Colonic mucosa (tissue), 4 donors: ENCODE measurements at regions not wholly inside any gene's neighbourhood (a gene's known extent, or its start where the extent isn't known, plus 50 kb on each side); places are given as distances from the start of the nearest gene placed in this dataset.

Experiments used
- DNase-seq: peaks from one replicate; pipeline ENCODE4 v3.0.0-alpha.2; 2020
- H3K27ac ChIP-seq: fragments of 200-600 bp; one replicate; pipeline ENCODE4 v1.8.0; 2021
- H3K27me3 ChIP-seq: fragments of 200-600 bp; one replicate; pipeline ENCODE4 v1.8.0; 2021
- H3K36me3 ChIP-seq: fragments of 200-600 bp; one replicate; pipeline ENCODE4 v1.8.0; 2021
- H3K4me1 ChIP-seq: fragments of 200-600 bp; one replicate; pipeline ENCODE4 v1.8.0; 2021; ENCODE audit warnings: mild to moderate bottlenecking
- H3K4me3 ChIP-seq: fragments of 200-600 bp; one replicate; pipeline ENCODE4 v1.8.0; 2021
- H3K9ac ChIP-seq, 2 donors: one replicate each; pipeline ENCODE4 v1.7.0; 2013; ENCODE audit warnings: control low read depth in 2 of 2, low read depth in 2 of 2, low read length in 2 of 2
- H3K9me3 ChIP-seq: fragments of 200-600 bp; one replicate; pipeline ENCODE4 v1.8.0; 2021
- intact Hi-C: fragments of 100-400 bp; cut with DNase I; formaldehyde crosslinking; loops from one replicate; pipeline ENCODE4 v1.14.1; 2022
- TF ChIP-seq, protein P1 (sequence below): fragments of 200-600 bp; IDR thresholded peaks from one replicate; pipeline ENCODE4 v1.8.0; 2022; ENCODE audit warnings: antibody characterized with exemption, mild to moderate bottlenecking
- donor health status: healthy.
- donor health status: DM: no; HTN: no; CAD: no.
- donor health status: DM: no; HTN: no; CAD: no.

DNA sequence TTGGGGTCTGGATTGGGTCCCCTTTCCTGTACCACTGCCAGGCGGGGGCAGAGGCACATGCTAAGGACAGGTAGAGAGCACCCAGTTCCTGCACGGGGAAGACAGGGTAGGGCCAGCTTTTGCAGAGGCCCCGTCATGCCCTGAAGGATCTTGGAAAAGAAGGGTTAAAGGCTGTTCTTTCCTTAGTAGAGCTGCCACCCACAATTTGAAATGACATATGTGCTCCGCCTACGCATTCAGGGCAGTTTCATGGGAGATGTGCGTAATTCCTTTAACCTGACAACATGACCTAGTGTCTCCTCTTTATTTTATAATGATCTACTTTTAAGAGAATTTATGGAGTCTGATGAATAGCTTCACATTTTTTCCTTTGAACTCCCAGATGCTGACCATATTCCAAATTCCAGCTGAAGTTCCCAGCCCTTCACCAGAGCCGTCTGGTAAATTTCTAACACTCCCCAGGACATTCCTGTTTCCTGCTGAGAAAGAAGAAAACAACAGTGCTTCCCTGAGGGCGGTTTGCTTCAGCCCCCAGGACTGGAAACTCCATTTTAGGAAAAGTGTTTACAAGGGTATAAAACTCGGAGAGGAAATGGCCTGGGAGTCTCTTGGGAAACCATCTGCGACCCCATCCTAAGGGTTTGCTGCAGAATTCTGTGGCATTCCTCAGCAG is 58.9 kb upstream of the PLEKHG3 start:
- intact Hi-C loops = no loop called here
- no peak overlapping the region for H3K4me3 ChIP-seq
- TF ChIP-seq, protein P1, sequence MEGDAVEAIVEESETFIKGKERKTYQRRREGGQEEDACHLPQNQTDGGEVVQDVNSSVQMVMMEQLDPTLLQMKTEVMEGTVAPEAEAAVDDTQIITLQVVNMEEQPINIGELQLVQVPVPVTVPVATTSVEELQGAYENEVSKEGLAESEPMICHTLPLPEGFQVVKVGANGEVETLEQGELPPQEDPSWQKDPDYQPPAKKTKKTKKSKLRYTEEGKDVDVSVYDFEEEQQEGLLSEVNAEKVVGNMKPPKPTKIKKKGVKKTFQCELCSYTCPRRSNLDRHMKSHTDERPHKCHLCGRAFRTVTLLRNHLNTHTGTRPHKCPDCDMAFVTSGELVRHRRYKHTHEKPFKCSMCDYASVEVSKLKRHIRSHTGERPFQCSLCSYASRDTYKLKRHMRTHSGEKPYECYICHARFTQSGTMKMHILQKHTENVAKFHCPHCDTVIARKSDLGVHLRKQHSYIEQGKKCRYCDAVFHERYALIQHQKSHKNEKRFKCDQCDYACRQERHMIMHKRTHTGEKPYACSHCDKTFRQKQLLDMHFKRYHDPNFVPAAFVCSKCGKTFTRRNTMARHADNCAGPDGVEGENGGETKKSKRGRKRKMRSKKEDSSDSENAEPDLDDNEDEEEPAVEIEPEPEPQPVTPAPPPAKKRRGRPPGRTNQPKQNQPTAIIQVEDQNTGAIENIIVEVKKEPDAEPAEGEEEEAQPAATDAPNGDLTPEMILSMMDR = no peak
- no peak overlapping the region for H3K9ac ChIP-seq
- no peak overlapping the region for H3K27ac ChIP-seq
- no peaks in the 10 kb centered on the region for H3K36me3 ChIP-seq
- H3K4me1 ChIP-seq = no peaks in the 10 kb centered on the region
- H3K27me3 ChIP-seq = no peaks in the 10 kb centered on the region
- no peak for DNase-seq
- H3K9me3 ChIP-seq = no peaks in the 10 kb centered on the region

DNA sequence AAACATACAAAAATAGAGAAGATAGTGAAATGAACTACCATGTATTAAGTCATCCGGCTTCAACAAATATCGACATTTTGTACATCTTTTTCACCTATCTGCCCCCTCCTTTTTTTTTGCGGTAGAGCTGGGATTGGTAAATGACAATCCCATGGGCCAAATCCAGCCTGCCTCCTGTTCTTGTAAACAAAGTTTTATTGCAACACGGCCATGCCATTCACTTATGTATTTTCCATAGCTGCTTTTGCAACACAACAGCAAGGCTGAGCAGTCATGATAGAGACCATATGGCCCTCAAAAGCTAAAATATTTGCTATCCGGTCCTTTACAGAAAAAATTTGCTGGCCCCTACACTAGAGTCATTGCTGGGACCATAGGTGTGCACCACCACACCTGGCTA is 58.1 kb upstream of the PLEKHG3 start:
- H3K9me3 ChIP-seq = no peaks in the 10 kb centered on the region
- TF ChIP-seq, protein P1 = no peak
- no peaks in the 10 kb centered on the region for H3K36me3 ChIP-seq
- no peak for DNase-seq
- H3K4me1 ChIP-seq = no peaks in the 10 kb centered on the region
- intact Hi-C loops = no loop called here
- H3K27me3 ChIP-seq = no peaks in the 10 kb centered on the region
- H3K27ac ChIP-seq = no peak overlapping the region
- H3K4me3 ChIP-seq = no peak overlapping the region
- H3K9ac ChIP-seq = no peak overlapping the region

DNA sequence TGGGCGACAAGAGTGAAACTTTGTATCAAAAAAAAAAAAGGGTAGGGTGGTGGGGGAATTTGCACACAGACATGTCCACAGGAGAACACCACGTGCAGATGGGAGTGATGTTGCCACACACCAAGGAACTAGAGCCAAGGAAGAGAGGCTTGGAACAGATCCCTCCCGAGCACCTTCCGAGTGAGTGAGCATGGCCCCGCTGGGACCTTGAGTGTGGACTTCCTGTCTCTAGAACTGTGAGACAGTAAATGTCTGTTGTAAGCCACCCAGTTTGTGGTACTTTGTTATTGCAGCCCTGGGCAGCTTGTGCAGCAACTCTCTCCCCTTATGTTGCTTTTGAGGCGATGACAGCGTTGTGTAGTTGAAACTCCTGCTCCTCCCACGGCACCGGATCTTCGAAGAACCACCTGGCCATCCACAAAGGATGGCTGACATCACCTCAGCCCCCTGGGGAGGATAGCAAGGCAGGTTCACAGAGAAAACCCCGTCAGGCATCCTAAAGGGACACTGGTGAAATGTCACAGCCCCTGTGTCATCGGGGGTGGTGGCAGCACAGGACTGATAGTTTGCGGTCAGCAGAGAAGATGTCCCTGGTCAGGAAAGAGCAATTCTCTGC is 54.7 kb upstream of the PLEKHG3 start:
- no peak overlapping the region for H3K27ac ChIP-seq
- intact Hi-C loops = no loop called here

DNA sequence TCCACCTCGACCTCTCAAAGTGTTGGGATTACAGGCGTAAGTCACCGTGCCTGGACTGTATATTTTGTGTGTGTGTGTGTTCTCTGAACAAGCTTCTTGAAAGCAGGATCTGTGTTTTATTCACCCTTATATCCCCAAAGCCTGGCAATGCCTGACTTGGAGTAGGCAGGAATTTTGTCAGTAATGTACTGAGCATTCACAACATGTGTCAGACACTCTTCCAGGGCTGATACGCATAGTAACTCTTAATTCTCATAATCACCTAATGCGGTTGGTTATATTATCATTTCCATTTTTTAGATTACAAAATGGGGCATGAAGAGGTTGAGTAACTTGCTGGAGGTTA is 50.4 kb upstream of the PLEKHG3 start:
- Histone ChIP-seq H3K9me3 (no peaks in the 10 kb centered on the region), H3K4me1 (no peaks in the 10 kb centered on the region), H3K27ac (peak overlapping the region; percentile 47), H3K4me3 (no peak overlapping the region), H3K27me3 (no peaks in the 10 kb centered on the region), H3K36me3 (no peaks in the 10 kb centered on the region), H3K9ac (no peak overlapping the region)
- intact Hi-C loops = no loop called here
- no peak for DNase-seq
- TF ChIP-seq, protein P1 = no peak

More for the DNA sequence above, 54.7 kb upstream of the PLEKHG3 start:
- Histone ChIP-seq H3K9me3 (no peaks in the 10 kb centered on the region), H3K4me1 (no peaks in the 10 kb centered on the region), H3K27me3 (no peaks in the 10 kb centered on the region), H3K36me3 (no peaks in the 10 kb centered on the region), H3K9ac (no peak overlapping the region), H3K4me3 (no peak overlapping the region)
- no peak for DNase-seq
- TF ChIP-seq, protein P1 = no peak

DNA sequence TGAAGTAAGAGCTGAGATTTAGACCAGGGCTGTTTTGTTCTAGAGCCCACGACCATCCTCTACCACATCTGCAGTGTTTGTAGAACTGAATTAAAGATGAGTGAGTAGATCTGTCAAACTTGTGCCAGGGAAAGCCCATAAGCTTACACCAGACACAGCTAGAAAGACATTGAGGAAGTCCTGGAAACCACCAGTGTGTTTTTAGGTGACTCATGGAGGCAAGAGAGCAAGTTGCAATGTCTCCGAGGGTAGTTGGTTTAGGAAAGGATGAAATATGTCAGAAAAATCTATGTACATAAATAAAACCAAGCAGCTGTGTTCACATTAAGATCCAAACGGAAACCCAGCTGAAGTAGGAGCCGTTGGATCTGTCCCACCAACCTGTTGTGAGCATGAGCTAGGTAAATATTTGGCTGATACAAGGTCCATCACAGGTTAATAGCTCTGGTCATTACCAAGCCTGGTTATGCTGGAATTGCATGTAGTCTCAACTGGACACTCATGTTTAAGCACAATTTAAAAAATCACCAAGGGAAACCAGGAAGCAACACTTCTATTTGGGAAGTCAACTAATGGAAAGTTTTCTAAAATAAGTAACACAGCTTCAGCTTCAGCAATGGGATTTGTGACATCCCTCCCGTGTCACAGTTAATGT is 49.9 kb upstream of the PLEKHG3 start:
- Histone ChIP-seq H3K9me3 (no peaks in the 10 kb centered on the region), H3K27me3 (no peaks in the 10 kb centered on the region), H3K9ac (no peak overlapping the region), H3K4me3 (no peak overlapping the region), H3K36me3 (no peaks in the 10 kb centered on the region), H3K4me1 (no peaks in the 10 kb centered on the region), H3K27ac (peak overlapping the region; percentile 47)
- TF ChIP-seq, protein P1 = no peak
- DNase-seq = no peak
- intact Hi-C loops = no loop called here
